ENCODE measurements at regions not wholly inside any gene's neighbourhood (a gene's known extent, or its start where the extent isn't known, plus 50 kb on each side); places are given as distances from the start of the nearest gene placed in this dataset.

DNA sequence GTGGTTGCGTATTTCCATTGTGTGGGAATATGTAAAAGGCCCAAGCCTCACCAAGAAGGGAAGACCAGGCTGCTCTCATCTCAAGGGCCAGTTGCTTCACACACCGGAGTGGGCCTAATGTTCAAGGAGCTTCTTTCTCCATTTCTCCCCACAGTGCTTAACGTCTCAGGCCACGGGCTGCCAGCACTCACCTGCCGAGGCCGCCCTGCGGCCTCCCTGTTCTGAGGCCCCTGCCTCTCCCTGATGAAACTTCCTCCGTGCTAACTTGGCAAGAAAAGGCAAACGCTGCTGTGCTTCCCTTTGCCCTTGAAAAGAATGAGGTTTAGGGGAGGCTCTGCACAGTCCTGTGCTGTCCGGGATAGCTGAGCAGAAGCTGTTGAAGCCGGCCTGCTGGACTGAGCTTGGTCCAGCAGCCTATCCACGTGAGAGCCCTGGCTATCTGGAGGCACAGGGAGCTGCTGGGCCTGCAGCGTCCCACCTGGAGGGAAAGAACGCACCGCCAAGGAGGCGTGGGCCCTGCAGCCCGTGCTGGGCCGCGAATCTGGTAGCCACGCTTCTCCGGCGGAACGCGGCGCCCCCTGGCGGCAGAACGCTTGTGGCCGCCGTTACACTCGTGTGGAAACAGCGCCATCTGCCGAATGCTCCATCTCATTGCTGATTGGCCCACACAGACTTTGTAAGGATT lies 73.5 kb upstream of the PRSS3 start:
- peak; percentile 74 for DNase-seq
- Histone ChIP-seq H3K4ac (ENCODE audit: low read depth, low read length) (no peak overlapping the region), H4K8ac (ENCODE audit: low read depth in 2 of 2, low read length in 2 of 2) (no peak overlapping the region), H3K27me3 (ENCODE audit: control insufficient read depth, insufficient read depth, low read length) (peaks cover 11% of the 10 kb centered on the region), H3K36me3 (ENCODE audit: control insufficient read depth, insufficient read depth, low read length) (no peaks in the 10 kb centered on the region), H2AK9ac (replicated peaks; ENCODE audit: low read depth, low read length, poor library complexity) (no peak overlapping the region), H2AFZ (replicated peaks; ENCODE audit: low read length, poor library complexity) (peak overlapping the region; percentile 75), H3K9me1 (ENCODE audit: insufficient read depth, low read length) (no peaks in the 10 kb centered on the region), H3K27ac (ENCODE audit: insufficient read depth, low read length) (no peak overlapping the region), H3K4me3 (ENCODE audit: insufficient read depth, low read depth, low read length) (no peak overlapping the region), H3K14ac (replicated peaks; ENCODE audit: low read depth, low read length) (no peak overlapping the region), H2AK5ac (ENCODE audit: low read depth, low read length) (no peak overlapping the region), H4K5ac (ENCODE audit: low read depth, low read length) (no peak overlapping the region), H3K18ac (ENCODE audit: low read depth, low read length) (no peak overlapping the region), H3K4me1 (ENCODE audit: control insufficient read depth, insufficient read depth, low read length) (no peaks in the 10 kb centered on the region), H3K4me2 (ENCODE audit: low read depth, low read length) (no peak overlapping the region; the same call in 1 of the 2 replicates), H3K9me3 (ENCODE audit: control insufficient read depth, insufficient read depth, low read length) (no peaks in the 10 kb centered on the region), H2BK15ac (ENCODE audit: low read depth, low read length) (no peak overlapping the region), H4K20me1 (ENCODE audit: insufficient read depth, low read length) (no peaks in the 10 kb centered on the region), H3K56ac (ENCODE audit: extremely low read depth, insufficient read depth, low read length) (no peak overlapping the region), H2BK120ac (ENCODE audit: low read depth, low read length) (no peak overlapping the region), H4K91ac (ENCODE audit: insufficient read depth, low read depth, low read length) (no peak overlapping the region), H3K23ac (ENCODE audit: low read depth, low read length) (no peak overlapping the region), H3K9ac (ENCODE audit: low read depth, low read length) (no peak overlapping the region), H3K79me1 (ENCODE audit: low read depth in 1 of 2, low read length in 2 of 2) (no peaks in the 10 kb centered on the region), H2BK20ac (ENCODE audit: low read depth, low read length) (no peak overlapping the region), H2BK5ac (ENCODE audit: low read depth, low read length, poor library complexity, severe bottlenecking) (no peak overlapping the region)
- in situ Hi-C loops (cut with MboI; ENCODE audit: low sequenced_read_pairs) = loop anchor here (5.0 to 25.0 kb wide), 2 partner anchors 100 to 310 kb away; partner anchors contain the start of gene AQP7
- intact Hi-C loops (cut with micrococcal nuclease) = loop anchor here (1.0 to 10.0 kb wide), 5 partner anchors 98 to 435 kb away; partner anchors contain the start of genes ANKRD18B, AQP7 and NOL6
- no TSS peak for BruUV-seq (replicated peaks)
- CTCF ChIA-PET = interaction anchor here (0.7 to 5.0 kb wide), 3 partner anchors 84 to 315 kb away, joined by 3 to 35 read pairs (median 3); no protein-coding TSS in a partner anchor
- POLR2A ChIA-PET (ENCODE audit: unreplicated experiment) = no interaction called here
- 24% methylated on average over 27 of the region's 32 CpGs; no CpG with 5 or more reads in 1 of the 2 experiments for WGBS, 2 experiments (ENCODE audit: extremely low coverage in 2 of 2, insufficient read length in 1 of 2)
- peak; percentile 91 for ATAC-seq (ENCODE audit: low read depth)
- dilution Hi-C loops (cut with HindIII; ENCODE audit: low sequenced_read_pairs, unreplicated experiment) = no loop called here
- TF ChIP-seq CEBPB (IDR thresholded peaks at IDR 0.05; ENCODE audit: low read depth, low read length) = no peak
- peak; percentile 64; the same call in 1 of the 2 replicates for TF ChIP-seq MAZ (IDR thresholded peaks at IDR 0.05; ENCODE audit: borderline replicate concordance, low read depth, low read length)
- TF ChIP-seq NFE2L2 (IDR thresholded peaks at IDR 0.05; ENCODE audit: low read depth, low read length) = no peak
- peak; percentile 37; the same call in 1 of the 2 replicates for TF ChIP-seq MAFK (IDR thresholded peaks at IDR 0.05; ENCODE audit: low read depth, low read length)
- TF ChIP-seq, protein P1, sequence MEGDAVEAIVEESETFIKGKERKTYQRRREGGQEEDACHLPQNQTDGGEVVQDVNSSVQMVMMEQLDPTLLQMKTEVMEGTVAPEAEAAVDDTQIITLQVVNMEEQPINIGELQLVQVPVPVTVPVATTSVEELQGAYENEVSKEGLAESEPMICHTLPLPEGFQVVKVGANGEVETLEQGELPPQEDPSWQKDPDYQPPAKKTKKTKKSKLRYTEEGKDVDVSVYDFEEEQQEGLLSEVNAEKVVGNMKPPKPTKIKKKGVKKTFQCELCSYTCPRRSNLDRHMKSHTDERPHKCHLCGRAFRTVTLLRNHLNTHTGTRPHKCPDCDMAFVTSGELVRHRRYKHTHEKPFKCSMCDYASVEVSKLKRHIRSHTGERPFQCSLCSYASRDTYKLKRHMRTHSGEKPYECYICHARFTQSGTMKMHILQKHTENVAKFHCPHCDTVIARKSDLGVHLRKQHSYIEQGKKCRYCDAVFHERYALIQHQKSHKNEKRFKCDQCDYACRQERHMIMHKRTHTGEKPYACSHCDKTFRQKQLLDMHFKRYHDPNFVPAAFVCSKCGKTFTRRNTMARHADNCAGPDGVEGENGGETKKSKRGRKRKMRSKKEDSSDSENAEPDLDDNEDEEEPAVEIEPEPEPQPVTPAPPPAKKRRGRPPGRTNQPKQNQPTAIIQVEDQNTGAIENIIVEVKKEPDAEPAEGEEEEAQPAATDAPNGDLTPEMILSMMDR (conservative IDR thresholded peaks at IDR 0.05; ENCODE audit: low read depth, low read length) = peak; percentile 100
- TF ChIP-seq MXI1 (IDR thresholded peaks at IDR 0.05; ENCODE audit: borderline replicate concordance, low read depth, low read length) = peak; percentile 83
- TF ChIP-seq RAD21 (IDR thresholded peaks at IDR 0.05; ENCODE audit: low read length) = peak; percentile 99
- TF ChIP-seq POLR2A (IDR thresholded peaks at IDR 0.05; ENCODE audit: low read depth, low read length) = 0 out of 2 replicates have a peak, but pooled peaks have one; percentile 40
- peak; percentile 99 for TF ChIP-seq SMC3 (IDR thresholded peaks at IDR 0.05; ENCODE audit: low read depth, low read length)
- TF ChIP-seq RCOR1 (IDR thresholded peaks at IDR 0.05; ENCODE audit: insufficient replicate concordance, low read length) = no peak
- no peak for TF ChIP-seq CHD1 (IDR thresholded peaks at IDR 0.05; ENCODE audit: low read depth, low read length)
- no peak for TF ChIP-seq FOS (IDR thresholded peaks at IDR 0.05; ENCODE audit: low read depth, low read length)
- TF ChIP-seq BHLHE40 (IDR thresholded peaks at IDR 0.05; ENCODE audit: low read depth, low read length) = peak; percentile 66; the same call in 1 of the 2 replicates
- no peak for TF ChIP-seq RFX5 (IDR thresholded peaks at IDR 0.05; ENCODE audit: low read depth, low read length)
- TF ChIP-seq ELK1 (IDR thresholded peaks at IDR 0.05; ENCODE audit: borderline replicate concordance, low read depth, low read length) = no peak

Measured in IMR-90 (cell line).